BJ (cell line): ENCODE measurements at regions not wholly inside any gene's neighbourhood (a gene's known extent, or its start where the extent isn't known, plus 50 kb on each side); places are given as distances from the start of the nearest gene placed in this dataset.

ENCODE experiments used
- CTCF ChIA-PET: fragments of 350-600 bp; formaldehyde crosslinking; extraction: SDS; loops from one replicate; lab custom pipeline; 2021; ENCODE audit warnings: antibody characterized with exemption, inconsistent platforms; lab: Yijun Ruan, JAX
- POLR2A ChIA-PET: fragments of 300-600 bp; sonication (Branson Sonifier 250); formaldehyde crosslinking; extraction: SDS; loops from one replicate; lab custom pipeline; 2021; ENCODE audit warnings: antibody characterized with exemption; lab: Charles Lee
- DNase-seq: peaks from one replicate; pipeline ENCODE4 v3.0.0-alpha.2; 2011; ENCODE audit warnings: low read depth
- H3K27me3 ChIP-seq: 2 replicates; pipeline ENCODE4 v1.6.0; 2011; ENCODE audit warnings: low read length; ENCODE audit not compliant: control insufficient read depth, insufficient read depth
- H3K36me3 ChIP-seq: 2 replicates; pipeline ENCODE4 v1.5.1; 2011; ENCODE audit warnings: low read length; ENCODE audit not compliant: control insufficient read depth, insufficient read depth
- H3K4me3 ChIP-seq: 2 replicates; pipeline ENCODE4 v1.5.1; 2011; ENCODE audit warnings: low read depth, mild to moderate bottlenecking, control low read depth, low read length
- CTCF ChIP-seq: IDR thresholded peaks from 2 replicates; pipeline ENCODE4 v1.5.1; 2011; ENCODE audit warnings: low read depth, mild to moderate bottlenecking, control low read depth, inconsistent platforms, low read length, moderate library complexity; ENCODE audit not compliant: insufficient read depth

DNA sequence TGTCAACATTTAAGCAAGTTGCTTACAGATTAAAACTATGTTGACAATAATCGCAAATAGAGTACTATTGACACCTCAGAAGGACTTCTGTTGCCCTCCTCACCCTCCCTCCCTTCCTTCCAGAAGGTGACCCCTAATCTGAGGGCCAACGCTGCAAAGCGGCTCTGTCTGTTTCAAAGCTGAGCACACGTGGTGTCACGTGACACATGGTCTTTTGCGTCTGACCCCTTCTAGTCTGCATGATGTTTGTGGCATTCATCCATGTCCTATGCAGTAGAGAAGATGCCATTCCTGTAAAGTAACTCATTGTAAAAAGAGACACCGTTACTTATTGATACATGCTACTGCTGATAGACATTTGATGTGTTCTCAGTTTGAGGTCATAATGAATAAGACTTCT lies 182.3 kb downstream of the THBS2 start:
- POLR2A ChIA-PET = no interaction called here
- Histone ChIP-seq H3K27me3 (no peaks in the 10 kb centered on the region), H3K4me3 (no peak overlapping the region), H3K36me3 (no peaks in the 10 kb centered on the region)
- TF ChIP-seq CTCF = no peak
- CTCF ChIA-PET = interaction anchor here (1.4 kb wide), 1 partner anchor 26 kb away, joined by 5 read pairs; no protein-coding TSS in a partner anchor
- DNase-seq = no peak

DNA sequence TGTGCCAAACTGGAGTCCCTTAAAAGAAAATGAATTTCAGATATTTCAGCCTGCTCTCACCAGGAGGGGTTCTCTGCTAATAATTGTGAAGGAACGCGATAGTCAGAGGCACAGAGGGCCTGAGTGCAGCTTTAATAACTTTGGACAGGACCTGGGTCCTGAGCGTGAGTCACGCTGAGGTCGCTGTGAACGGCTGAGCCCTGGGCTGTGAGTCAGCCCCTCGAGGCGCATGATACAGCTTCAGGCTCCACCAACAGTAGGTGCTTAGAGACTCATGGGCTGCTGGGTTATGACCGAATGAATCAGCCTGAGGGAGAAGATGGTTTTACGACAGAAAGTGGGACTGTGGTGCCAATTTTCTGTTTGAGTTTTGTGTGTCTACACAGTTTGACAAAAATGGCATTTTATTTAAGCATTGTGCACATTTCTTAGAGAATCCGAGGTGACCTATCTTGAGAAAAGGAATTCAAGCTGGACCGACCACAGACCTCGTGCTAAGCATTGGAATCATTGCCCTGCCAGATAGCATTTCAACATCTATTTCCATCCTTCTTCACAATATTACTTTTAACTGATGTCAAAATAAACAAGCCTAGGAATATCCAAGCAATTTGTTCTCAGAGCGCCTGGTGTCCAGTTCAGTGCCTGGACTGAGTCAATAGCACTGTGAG lies 183.0 kb downstream of the THBS2 start:
- Histone ChIP-seq H3K36me3 (no peaks in the 10 kb centered on the region), H3K4me3 (no peak overlapping the region), H3K27me3 (no peaks in the 10 kb centered on the region)
- peak; percentile 100 for DNase-seq
- peak; percentile 37; the same call in 1 of the 2 replicates for TF ChIP-seq CTCF
- CTCF ChIA-PET = interaction anchor here (0.7 to 1.5 kb wide), 3 partner anchors 27 to 449 kb away, joined by 3 to 5 read pairs (median 4); no protein-coding TSS in a partner anchor
- POLR2A ChIA-PET = interaction anchor here (0.6 kb wide), 1 partner anchor 143 kb away, joined by 3 read pairs; no protein-coding TSS in a partner anchor

- Histone ChIP-seq H3K36me3 (no peaks in the 10 kb centered on the region), H3K27me3 (no peaks in the 10 kb centered on the region), H3K4me3 (no peak overlapping the region)
- ChIA-PET POLR2A (no interaction called here), CTCF (interaction anchor here (1.3 to 1.5 kb wide), 2 partner anchors 112 to 450 kb away, joined by 4 to 6 read pairs; no protein-coding TSS in a partner anchor)
- no peak for TF ChIP-seq CTCF
- DNase-seq = no peak
Measured at GRCh38 chr6:169069356-169069755, 184.3 kb downstream of the THBS2 start.

DNA sequence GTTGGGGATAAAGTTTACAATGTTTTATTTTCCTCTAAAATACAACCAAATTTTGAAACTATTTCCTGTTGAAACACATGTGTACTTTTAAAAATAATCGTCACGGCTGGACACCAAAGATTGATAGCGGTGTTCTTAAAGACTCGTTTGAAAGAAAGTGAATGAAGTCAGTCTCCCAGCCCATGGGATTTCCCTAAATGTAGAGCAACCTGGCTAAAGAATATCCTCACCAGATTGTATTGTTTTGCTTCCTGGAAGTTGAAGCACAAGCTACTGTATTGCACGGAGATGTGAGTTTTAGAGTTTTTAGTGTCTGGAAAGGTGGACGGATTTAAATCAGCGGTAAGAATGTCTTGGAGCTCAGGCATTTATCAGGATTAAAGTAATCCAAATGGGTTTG lies 189.5 kb downstream of the THBS2 start:
- no peaks in the 10 kb centered on the region for H3K36me3 ChIP-seq
- ChIA-PET POLR2A (no interaction called here), CTCF (interaction anchor here (0.9 kb wide), 1 partner anchor 16 kb away, joined by 3 read pairs; no protein-coding TSS in a partner anchor)
- DNase-seq = no peak
- no peaks in the 10 kb centered on the region for H3K27me3 ChIP-seq
- no peak overlapping the region for H3K4me3 ChIP-seq
- no peak for TF ChIP-seq CTCF

DNA sequence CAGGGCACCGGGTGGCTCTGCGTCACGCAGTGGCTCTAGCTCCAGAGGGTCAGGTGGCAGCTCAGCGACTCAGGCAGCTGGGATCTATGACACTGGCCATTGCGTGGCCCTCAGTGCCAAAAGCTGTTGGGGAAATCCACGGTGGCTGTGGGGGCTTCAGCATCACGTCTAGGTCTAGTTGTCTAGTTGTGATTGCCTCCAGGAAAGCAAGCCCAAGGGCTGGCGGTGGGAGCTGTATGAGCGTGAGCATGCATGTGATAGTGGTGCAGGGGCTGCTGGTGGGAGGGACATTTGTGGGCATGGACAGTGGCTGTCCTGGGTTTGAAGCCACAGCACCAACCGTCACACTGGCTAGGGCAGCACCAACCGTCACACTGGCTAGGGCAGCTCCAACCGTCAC lies 191.4 kb downstream of the THBS2 start:
- POLR2A ChIA-PET = no interaction called here
- no peak for TF ChIP-seq CTCF
- no peak for DNase-seq
- H3K36me3 ChIP-seq = no peaks in the 10 kb centered on the region
- H3K4me3 ChIP-seq = no peak overlapping the region
- no peaks in the 10 kb centered on the region for H3K27me3 ChIP-seq
- CTCF ChIA-PET = interaction anchor here (0.7 kb wide), 1 partner anchor 145 kb away, joined by 4 read pairs; no protein-coding TSS in a partner anchor
